Sigmoid colon (tissue), 4 donors: ENCODE measurements at regions not wholly inside any gene's neighbourhood (a gene's known extent, or its start where the extent isn't known, plus 50 kb on each side); places are given as distances from the start of the nearest gene placed in this dataset.

ENCODE experiments used
- CTCF ChIP-seq, 4 experiments: fragments of 450-650 bp in 3 of 4; fragments of 200-600 bp in 1 of 4; IDR thresholded peaks; one replicate each; pipeline ENCODE4 v1.5.1; 2016 to 2019; ENCODE audit warnings: antibody characterized with exemption in 4 of 4, mild to moderate bottlenecking in 3 of 4, moderate library complexity in 2 of 4
- EP300 ChIP-seq, 4 donors: sonication (generic); formaldehyde crosslinking; IDR thresholded peaks; one replicate each; pipeline ENCODE4 v1.6.1; 2017; ENCODE audit warnings: antibody characterized with exemption in 4 of 4
- POLR2A ChIP-seq, 2 donors: fragments of 450-650 bp; IDR thresholded peaks; one replicate each; pipeline ENCODE4 v1.6.1; 2016; ENCODE audit warnings: antibody characterized with exemption in 2 of 2, mild to moderate bottlenecking in 2 of 2, moderate library complexity in 2 of 2
- POLR2AphosphoS5 ChIP-seq, 4 donors: sonication (generic); formaldehyde crosslinking; IDR thresholded peaks; one replicate each; pipeline ENCODE4 v1.6.1; 2017; ENCODE audit warnings: antibody characterized with exemption in 4 of 4

GRCh38 chr2:117712684-117713083 is 101.8 kb upstream of the DDX18 start:
- TF ChIP-seq EP300 (IDR thresholded peaks at IDR 0.05) (no peak), CTCF (IDR thresholded peaks at IDR 0.05) (no peak), POLR2A (IDR thresholded peaks at IDR 0.05) (no peak), POLR2AphosphoS5 (IDR thresholded peaks at IDR 0.05) (no peak)
